ACHN (cell line): ENCODE measurements at regions not wholly inside any gene's neighbourhood (a gene's known extent, or its start where the extent isn't known, plus 50 kb on each side); places are given as distances from the start of the nearest gene placed in this dataset.

Source experiments
- DNase-seq: peaks from one replicate; pipeline ENCODE4 v3.0.0-alpha.2; 2015
- in situ Hi-C: cut with HindIII; loops from 2 replicates; pipeline ENCODE4 v1.10.0; 2017; ENCODE audit warnings: low sequenced_read_pairs, low pct_ligation_motif_present, low pct_unique_long_range_greater_than_20kb

GRCh38 chr10:124292911-124293615 is 125.7 kb downstream of the OAT start:
- in situ Hi-C loops: no loop called here
- no peak for DNase-seq

- in situ Hi-C loops: no loop called here
- DNase-seq: no peak
Observed at GRCh38 chr10:124291001-124291701, 127.6 kb downstream of the OAT start.

GRCh38 chr10:124289851-124290795 is 128.6 kb downstream of the OAT start:
- DNase-seq: no peak
- in situ Hi-C loops: no loop called here

- no peak for DNase-seq
- in situ Hi-C loops: no loop called here
Observed at GRCh38 chr10:124288928-124289850, 129.5 kb downstream of the OAT start.

GRCh38 chr10:124288486-124288885 is 130.2 kb downstream of the OAT start:
- no peak for DNase-seq
- in situ Hi-C loops: no loop called here

GRCh38 chr10:124287791-124288190 is 130.9 kb downstream of the OAT start:
- in situ Hi-C loops: no loop called here

GRCh38 chr10:124287071-124287685 is 131.5 kb downstream of the OAT start:
- in situ Hi-C loops: no loop called here
- DNase-seq: no peak

More at GRCh38 chr10:124287791-124288190, 130.9 kb downstream of the OAT start:
- no peak for DNase-seq

- DNase-seq: no peak
- in situ Hi-C loops: no loop called here
Observed at GRCh38 chr10:124286621-124287020, 132.1 kb downstream of the OAT start.

GRCh38 chr10:124285587-124286527 is 132.9 kb downstream of the OAT start:
- in situ Hi-C loops: no loop called here

GRCh38 chr10:124283949-124284250 is 134.8 kb downstream of the OAT start:
- in situ Hi-C loops: no loop called here
- DNase-seq: no peak

More at GRCh38 chr10:124285587-124286527, 132.9 kb downstream of the OAT start:
- no peak for DNase-seq

GRCh38 chr10:124283215-124283948 is 135.3 kb downstream of the OAT start:
- DNase-seq: no peak
- in situ Hi-C loops: no loop called here

GRCh38 chr10:124282326-124282725 is 136.4 kb downstream of the OAT start:
- no peak for DNase-seq
- in situ Hi-C loops: no loop called here

- in situ Hi-C loops: no loop called here
- DNase-seq: no peak
Observed at GRCh38 chr10:124281666-124282065, 137.1 kb downstream of the OAT start.

- in situ Hi-C loops: no loop called here
- no peak for DNase-seq
Observed at GRCh38 chr10:124280916-124281315, 137.8 kb downstream of the OAT start.

- no peak for DNase-seq
- in situ Hi-C loops: no loop called here
Observed at GRCh38 chr10:124279882-124280281, 138.8 kb downstream of the OAT start.

- in situ Hi-C loops: no loop called here
Observed at GRCh38 chr10:124279298-124279697, 139.4 kb downstream of the OAT start.

More at GRCh38 chr10:124279298-124279697, 139.4 kb downstream of the OAT start:
- no peak for DNase-seq
